CD4-positive, alpha-beta T cell (primary cell): ENCODE measurements at regions not wholly inside any gene's neighbourhood (a gene's known extent, or its start where the extent isn't known, plus 50 kb on each side); places are given as distances from the start of the nearest gene placed in this dataset.

Experiments
- ATAC-seq: fragments of 200-7000 bp; cut with Tn5 transposase; one replicate; pipeline ENCODE4 v1.10.0; 2022; ENCODE audit warnings: mild to moderate bottlenecking; ENCODE audit not compliant: poor library complexity
- CTCF ChIA-PET: fragments of 350-600 bp; sonication (Branson Sonifier 250); formaldehyde crosslinking; loops from one replicate; lab custom pipeline; 2021; ENCODE audit warnings: antibody characterized with exemption, inconsistent platforms; lab: Charles Lee
- POLR2A ChIA-PET: fragments of 350-600 bp; sonication (Branson Sonifier 250); formaldehyde crosslinking; loops from one replicate; lab custom pipeline; 2021; ENCODE audit warnings: antibody characterized with exemption, inconsistent platforms; lab: Charles Lee
- DNase-seq, 14 experiments: peaks; one replicate each; pipeline ENCODE4 v3.0.0-alpha.2; 2013 to 2020; ENCODE audit warnings: mixed read lengths in 2 of 14
- H3K27ac ChIP-seq, 2 donors: one replicate each; pipeline versions ENCODE4 v1.5.1 to v1.7.0; 2013; ENCODE audit warnings: low read length in 2 of 2, low read depth in 1 of 2, mild to moderate bottlenecking in 1 of 2
- H3K27me3 ChIP-seq, 2 experiments: 1 replicate in 1 of 2; 2 replicates in 1 of 2; pipeline versions ENCODE4 v1.6.1 to v1.7.0; 2013; ENCODE audit warnings: low read length in 2 of 2, control low read depth in 1 of 2, mild to moderate bottlenecking in 1 of 2, moderate library complexity in 1 of 2; ENCODE audit not compliant: insufficient read depth in 2 of 2, control insufficient read depth in 1 of 2
- H3K36me3 ChIP-seq: one replicate; pipeline ENCODE4 v1.6.1; 2013; ENCODE audit warnings: low read length, control low read depth; ENCODE audit not compliant: insufficient read depth
- H3K4me1 ChIP-seq: one replicate; pipeline ENCODE4 v1.6.1; 2013; ENCODE audit warnings: low read length, control low read depth; ENCODE audit not compliant: insufficient read depth
- H3K4me3 ChIP-seq: one replicate; pipeline ENCODE4 v1.5.1; 2013; ENCODE audit warnings: mild to moderate bottlenecking, low read length, moderate library complexity
- H3K9me3 ChIP-seq, 2 experiments: 1 replicate in 1 of 2; 2 replicates in 1 of 2; pipeline versions ENCODE4 v1.6.1 to v1.7.0; 2013; ENCODE audit warnings: low read length in 2 of 2, mild to moderate bottlenecking in 2 of 2, control low read depth in 1 of 2, moderate library complexity in 1 of 2; ENCODE audit not compliant: control insufficient read depth in 1 of 2, insufficient read depth in 1 of 2
- H3K27ac Mint-ChIP-seq: one replicate; pipeline ENCODE4 v1.8.0; 2020; ENCODE audit warnings: mixed read lengths
- H3K27me3 Mint-ChIP-seq: one replicate; pipeline ENCODE4 v1.8.0; 2021; ENCODE audit warnings: mixed read lengths
- H3K36me3 Mint-ChIP-seq: one replicate; pipeline ENCODE4 v1.8.0; 2021; ENCODE audit warnings: low read depth, mixed read lengths
- H3K4me1 Mint-ChIP-seq: one replicate; pipeline ENCODE4 v1.8.0; 2021; ENCODE audit warnings: low read depth, mixed read lengths
- H3K4me3 Mint-ChIP-seq: one replicate; pipeline ENCODE4 v1.8.0; 2020; ENCODE audit warnings: mild to moderate bottlenecking, mixed read lengths
- H3K9me3 Mint-ChIP-seq: one replicate; pipeline ENCODE4 v1.8.0; 2020; ENCODE audit warnings: mixed read lengths
- CTCF ChIP-seq: fragments of 200-600 bp; IDR thresholded peaks from one replicate; pipeline ENCODE4 v1.8.0; 2022; ENCODE audit warnings: antibody characterized with exemption, mild to moderate bottlenecking
- intact Hi-C, 2 experiments: fragments of 100-400 bp; cut with DNase I in 1 of 2; cut with micrococcal nuclease in 1 of 2; formaldehyde crosslinking; loops; one replicate each; pipeline versions ENCODE4 v1.15.1 to v1.9.0; 2023 to 2025; cut with DNase I, micrococcal nuclease

GRCh38 chr15:97875025-97875512 is 85.4 kb upstream of the ARRDC4 start:
- ChIA-PET CTCF (no interaction called here), POLR2A (no interaction called here)
- DNase-seq (no peak), ATAC-seq (no peak)
- Mint-ChIP-seq H3K9me3 (no peaks in the 10 kb centered on the region), H3K36me3 (no peaks in the 10 kb centered on the region), H3K4me3 (no peak overlapping the region), H3K4me1 (no peaks in the 10 kb centered on the region), H3K27me3 (peaks cover 20% of the 10 kb centered on the region), H3K27ac (no peak overlapping the region)
- TF ChIP-seq CTCF: no peak
- Histone ChIP-seq H3K27ac (no peak overlapping the region), H3K4me3 (no peak overlapping the region), H3K9me3 (peaks cover 0 to 10% of the 10 kb centered on the region in 2 experiments), H3K4me1 (no peaks in the 10 kb centered on the region), H3K36me3 (no peaks in the 10 kb centered on the region), H3K27me3 (no peaks in the 10 kb centered on the region)
- intact Hi-C loops: no loop called here

GRCh38 chr15:97875513-97876280 is 84.8 kb upstream of the ARRDC4 start:
- Mint-ChIP-seq H3K27me3 (peaks cover 23% of the 10 kb centered on the region), H3K4me1 (no peaks in the 10 kb centered on the region), H3K4me3 (no peak overlapping the region), H3K9me3 (no peaks in the 10 kb centered on the region), H3K27ac (no peak overlapping the region), H3K36me3 (no peaks in the 10 kb centered on the region)
- DNase-seq (peak in 1 of 14 experiments; percentile 2), ATAC-seq (no peak)
- Histone ChIP-seq H3K36me3 (no peaks in the 10 kb centered on the region), H3K27me3 (no peaks in the 10 kb centered on the region), H3K9me3 (peaks cover 0 to 10% of the 10 kb centered on the region in 2 experiments), H3K4me3 (no peak overlapping the region), H3K27ac (no peak overlapping the region), H3K4me1 (no peaks in the 10 kb centered on the region)
- POLR2A ChIA-PET: no interaction called here
- TF ChIP-seq CTCF: no peak
- intact Hi-C loops: no loop called here
- CTCF ChIA-PET: no interaction called here

- POLR2A ChIA-PET: no interaction called here
- no peak for TF ChIP-seq CTCF
- H3K36me3 ChIP-seq: no peaks in the 10 kb centered on the region
- H3K4me3 ChIP-seq: no peak overlapping the region
- Mint-ChIP-seq H3K4me3 (no peak overlapping the region), H3K27me3 (peaks cover 24% of the 10 kb centered on the region), H3K36me3 (no peaks in the 10 kb centered on the region), H3K4me1 (no peaks in the 10 kb centered on the region), H3K27ac (no peak overlapping the region), H3K9me3 (no peaks in the 10 kb centered on the region)
- intact Hi-C loops: no loop called here
- H3K9me3 ChIP-seq: peaks cover 0 to 7% of the 10 kb centered on the region in 2 experiments
- ATAC-seq (no peak), DNase-seq (no peak)
- no peak overlapping the region for H3K27ac ChIP-seq
- H3K4me1 ChIP-seq: no peaks in the 10 kb centered on the region
- CTCF ChIA-PET: no interaction called here
- no peaks in the 10 kb centered on the region for H3K27me3 ChIP-seq
Observed at GRCh38 chr15:97876281-97876675, 84.2 kb upstream of the ARRDC4 start.
